Lower leg skin (tissue), 3 donors: ENCODE measurements at regions not wholly inside any gene's neighbourhood (a gene's known extent, or its start where the extent isn't known, plus 50 kb on each side); places are given as distances from the start of the nearest gene placed in this dataset.

Source experiments
- CTCF ChIP-seq, 3 donors: fragments of 450-650 bp; IDR thresholded peaks; one replicate each; pipeline ENCODE4 v1.5.1; 2016; ENCODE audit warnings: antibody characterized with exemption in 3 of 3, mild to moderate bottlenecking in 3 of 3, moderate library complexity in 2 of 3
- POLR2A ChIP-seq, 2 donors: fragments of 450-650 bp; IDR thresholded peaks; one replicate each; pipeline ENCODE4 v1.6.1; 2016 to 2017; ENCODE audit warnings: antibody characterized with exemption in 2 of 2, mild to moderate bottlenecking in 1 of 2, moderate library complexity in 1 of 2

GRCh38 chr4:153067376-153067775 is 131.3 kb downstream of the FHDC1 start:
- TF ChIP-seq POLR2A (IDR thresholded peaks at IDR 0.05) = no peak
- no peak for TF ChIP-seq CTCF (IDR thresholded peaks at IDR 0.05)
